ENCODE measurements at regions not wholly inside any gene's neighbourhood (a gene's known extent, or its start where the extent isn't known, plus 50 kb on each side); places are given as distances from the start of the nearest gene placed in this dataset.
A peak's percentile ranks its signal among the peaks of the same experiment; 100 is the strongest.
"Not testable (repeated sequence)": the region's sequence is repeated elsewhere in the genome, so short reads cannot be mapped to it uniquely, and the experiment has no call there.

DNA sequence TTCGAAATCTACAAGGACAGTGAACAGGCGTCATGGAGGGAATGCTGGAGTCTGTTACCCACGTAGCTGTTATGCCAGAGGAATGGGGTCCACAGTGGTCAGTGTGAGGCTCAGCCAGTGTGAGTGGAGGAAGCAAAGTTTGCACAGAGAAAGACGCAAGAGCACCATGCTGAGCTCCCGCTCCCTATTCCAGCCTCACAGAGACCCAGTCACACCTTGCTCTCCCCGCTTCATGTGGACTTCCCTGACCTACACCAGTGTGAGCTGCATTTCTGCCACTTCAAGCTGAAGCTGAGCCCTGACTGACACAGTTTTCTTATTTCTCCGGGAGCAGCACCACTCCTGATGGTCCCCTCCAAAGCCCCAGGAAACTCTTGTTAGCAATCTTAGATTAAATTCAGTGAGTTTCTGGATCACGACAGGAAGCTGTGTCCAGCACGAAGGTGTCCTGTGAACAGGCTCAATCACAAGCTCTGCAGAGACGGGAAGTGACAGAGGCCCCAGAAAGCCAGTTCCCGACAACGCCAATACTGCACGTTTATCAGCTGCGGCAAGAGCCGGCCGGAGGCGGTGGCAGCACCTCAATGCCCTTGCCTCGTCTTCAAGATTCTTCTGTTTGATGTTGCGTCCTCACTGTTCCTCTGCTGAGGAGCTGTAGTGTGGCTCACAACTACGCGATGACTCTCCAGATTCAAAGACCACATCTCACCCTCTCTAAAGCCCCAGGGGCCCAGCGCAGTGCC is 356.7 kb downstream of the ADGRD1 start:
- not testable (repeated sequence) for DNase-seq (ENCODE audit: low read depth in 4 of 4, low spot score in 2 of 4)

DNA sequence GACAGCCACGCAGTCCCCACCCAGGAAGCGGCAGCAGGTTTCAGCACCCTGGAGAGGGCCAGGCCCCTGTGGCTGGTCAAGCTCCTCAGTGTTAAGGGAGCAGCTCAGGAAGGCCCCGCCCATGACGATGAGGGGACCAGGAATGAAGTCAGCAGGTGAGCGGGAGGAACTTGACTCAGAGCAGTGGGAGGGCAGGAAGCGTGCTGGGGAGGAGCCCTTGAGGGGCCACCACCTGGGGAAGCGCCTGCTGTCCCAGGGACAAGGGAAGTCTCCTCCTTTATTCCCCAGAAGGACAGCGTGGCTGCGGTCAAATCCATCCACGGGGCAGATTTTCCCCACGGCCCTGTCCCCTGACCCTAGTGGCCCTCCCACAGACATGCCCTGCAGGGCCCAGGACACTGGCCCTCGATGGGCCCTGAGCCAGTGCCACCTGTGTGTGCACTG is 357.6 kb downstream of the ADGRD1 start:
- peak in 2 of 4 donors; percentile 18 to 25 for DNase-seq (ENCODE audit: low read depth in 4 of 4, low spot score in 2 of 4)

DNA sequence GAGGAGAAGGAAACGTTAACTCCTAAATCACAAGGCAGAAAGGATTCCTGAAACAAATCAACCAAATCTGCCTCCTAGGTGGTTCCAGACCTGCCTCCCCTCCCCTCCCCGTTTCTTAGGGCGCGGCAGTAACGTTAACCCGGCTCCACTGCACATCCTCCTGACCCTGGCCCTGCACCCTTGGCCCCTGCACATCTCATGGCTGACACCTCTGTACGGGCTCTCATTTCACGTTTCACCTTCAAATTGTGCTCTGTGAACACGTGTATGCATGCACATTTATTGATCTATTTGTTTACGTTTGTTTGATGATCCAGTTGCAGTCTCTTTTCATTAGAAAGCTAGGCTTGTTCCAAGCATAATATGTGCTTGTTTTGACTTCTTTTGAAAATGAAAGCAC is 358.1 kb downstream of the ADGRD1 start:
- DNase-seq (ENCODE audit: low read depth in 4 of 4, low spot score in 2 of 4), result no peak

GRCh38 chr12:131312382-131312781 is 358.7 kb downstream of the ADGRD1 start:
- not testable (repeated sequence) for DNase-seq (ENCODE audit: low read depth in 4 of 4, low spot score in 2 of 4)

GRCh38 chr12:131312793-131313545 is 359.3 kb downstream of the ADGRD1 start:
- no peak for DNase-seq (ENCODE audit: low read depth in 4 of 4, low spot score in 2 of 4)

DNA sequence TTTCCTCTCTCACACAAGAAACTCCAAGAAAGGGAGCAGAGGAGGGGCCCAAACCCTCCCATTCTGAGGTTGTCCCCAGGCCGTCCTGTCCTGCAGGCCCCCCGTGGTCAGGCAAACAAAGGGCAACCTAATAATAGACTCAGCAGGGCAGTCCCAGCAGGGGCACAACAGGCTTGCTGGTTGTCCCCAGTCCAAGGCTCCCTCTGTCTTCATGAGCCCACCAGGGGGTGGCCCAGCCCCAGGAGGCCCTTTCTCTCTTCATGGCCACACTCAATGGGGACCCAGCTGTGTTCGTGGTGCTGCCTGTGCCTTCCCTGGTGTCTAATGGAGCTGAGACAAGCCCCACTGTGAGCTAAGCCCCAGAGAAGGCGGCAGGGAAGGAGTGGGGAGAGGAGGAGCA is 359.9 kb downstream of the ADGRD1 start:
- no peak for DNase-seq (ENCODE audit: low read depth in 4 of 4, low spot score in 2 of 4)

- no peak for DNase-seq (ENCODE audit: low read depth in 4 of 4, low spot score in 2 of 4)
Observed at GRCh38 chr12:131314524-131315090, 360.9 kb downstream of the ADGRD1 start.

- DNase-seq (ENCODE audit: low read depth in 4 of 4, low spot score in 2 of 4), result no peak
Observed at GRCh38 chr12:131315601-131316000, 361.9 kb downstream of the ADGRD1 start.

DNA sequence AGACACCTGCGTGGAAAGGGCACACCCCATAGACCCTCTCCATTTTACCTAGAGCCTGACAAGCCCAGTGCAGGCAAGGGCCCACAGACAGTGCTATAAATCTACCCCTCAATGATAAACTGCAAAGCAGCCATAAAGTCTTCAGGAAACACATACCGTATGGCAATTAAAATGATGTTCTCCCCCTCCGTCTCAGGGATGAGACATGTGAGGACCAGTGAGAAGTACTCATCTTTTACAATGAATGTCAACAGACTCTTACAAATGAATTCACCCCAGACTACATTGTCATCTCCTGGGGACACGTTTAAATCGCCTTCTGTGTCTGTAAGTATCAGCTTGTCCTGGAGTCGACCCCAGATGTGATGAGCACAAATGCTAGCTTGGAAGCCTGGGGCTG is 362.7 kb downstream of the ADGRD1 start:
- no peak for DNase-seq (ENCODE audit: low read depth in 4 of 4, low spot score in 2 of 4)

DNA sequence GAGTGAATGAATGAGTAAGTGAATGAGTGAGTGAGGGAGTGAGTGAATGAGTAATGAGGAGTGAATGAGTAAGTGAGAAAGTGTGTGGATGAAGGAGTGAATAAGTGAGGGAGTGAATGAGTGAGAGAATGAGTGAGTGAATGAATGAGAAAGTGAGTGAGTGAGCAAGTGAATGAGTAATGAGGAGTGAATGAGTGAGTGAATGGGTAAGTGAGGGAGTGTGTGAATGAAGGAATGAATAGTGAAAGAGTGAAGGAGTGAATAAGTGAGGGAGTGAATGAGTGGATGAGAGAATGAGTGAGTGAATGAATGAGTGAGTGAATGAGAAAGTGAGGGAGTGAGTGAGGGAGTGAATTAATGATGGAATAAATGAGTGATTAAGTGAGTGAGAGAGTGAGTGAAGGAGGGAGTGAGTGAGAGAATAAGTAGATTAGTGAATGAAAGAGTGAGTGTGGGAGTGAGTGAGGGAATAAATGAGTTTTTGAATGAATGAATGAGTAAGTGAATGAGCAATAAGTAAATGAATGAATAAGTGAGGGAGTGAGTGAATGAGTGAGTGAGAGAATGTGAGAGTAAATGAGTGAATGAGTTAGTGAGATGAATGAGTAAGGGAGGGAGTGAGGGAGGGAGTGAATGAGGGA is 364.5 kb downstream of the ADGRD1 start:
- no peak for DNase-seq (ENCODE audit: low read depth in 4 of 4, low spot score in 2 of 4)

GRCh38 chr12:131321988-131322387 is 368.3 kb downstream of the ADGRD1 start:
- no peak for DNase-seq (ENCODE audit: low read depth in 4 of 4, low spot score in 2 of 4)

- DNase-seq (ENCODE audit: low read depth in 4 of 4, low spot score in 2 of 4), result not testable (repeated sequence)
Observed at GRCh38 chr12:131322460-131322859, 368.8 kb downstream of the ADGRD1 start.

DNA sequence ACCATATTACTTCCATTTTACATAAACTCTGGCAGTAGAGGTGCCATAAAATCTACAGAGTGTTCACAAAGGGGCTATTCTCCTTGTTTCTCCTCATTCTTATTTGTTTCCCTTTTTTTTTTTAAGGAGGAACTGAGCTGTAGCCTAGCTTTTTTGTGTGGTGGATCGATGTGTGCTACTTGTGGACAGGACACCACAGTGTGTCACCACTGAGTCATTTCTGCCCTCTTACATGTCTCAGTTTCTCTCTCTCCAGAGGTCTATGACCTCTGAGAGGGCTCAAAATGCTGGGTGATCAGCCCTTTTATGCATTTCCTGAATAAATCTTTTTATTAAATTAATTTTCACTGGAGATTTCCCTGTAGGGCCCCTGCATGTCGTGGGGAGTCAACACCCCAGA is 370.2 kb downstream of the ADGRD1 start:
- no peak for DNase-seq (ENCODE audit: low read depth in 4 of 4, low spot score in 2 of 4)

DNA sequence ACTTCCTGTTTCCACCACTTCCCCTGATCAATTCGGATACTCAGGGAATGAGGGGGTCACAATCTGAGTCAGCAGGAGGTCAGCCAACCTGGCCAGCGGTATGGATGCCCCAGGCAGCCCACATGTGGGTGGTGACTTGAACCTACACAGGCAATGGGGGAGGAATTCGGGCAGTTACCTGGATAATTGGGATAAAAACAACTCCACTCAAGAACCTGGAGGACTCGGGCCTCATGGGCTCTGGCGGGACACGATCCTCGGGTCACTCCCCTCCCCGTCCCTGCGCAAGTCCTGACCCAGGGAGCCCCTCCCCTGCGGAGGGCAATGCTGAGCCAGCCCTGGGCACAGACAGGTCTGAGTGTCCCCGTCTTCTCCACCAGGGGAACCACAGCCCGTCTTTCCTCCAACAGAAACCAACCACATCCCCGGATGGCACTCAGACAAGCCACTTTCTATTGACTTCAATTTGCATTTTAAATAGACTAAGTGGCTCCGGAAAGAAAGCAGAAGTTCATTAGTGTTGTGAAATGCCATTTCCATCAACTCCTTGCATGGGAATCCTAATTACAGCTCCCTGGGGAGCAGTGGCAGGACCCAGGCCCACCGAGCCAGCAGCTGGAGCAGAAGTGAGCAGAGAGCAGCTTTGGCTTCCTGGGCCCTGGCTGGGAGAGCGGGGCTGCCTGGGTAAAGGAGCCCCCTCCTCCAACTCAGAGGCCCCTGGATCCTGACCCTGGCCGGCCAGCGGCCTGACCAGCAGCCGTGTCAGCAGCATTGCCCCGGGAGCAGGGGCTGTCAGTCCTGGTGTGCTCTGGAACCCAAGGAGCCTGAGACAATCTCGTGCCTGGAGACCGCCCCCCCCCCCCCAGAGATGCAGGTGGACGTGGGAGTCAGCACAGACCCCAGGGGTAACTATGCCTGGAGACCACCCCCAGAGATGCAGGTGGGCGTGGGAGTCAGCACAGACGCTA is 374.1 kb downstream of the ADGRD1 start:
- no peak for DNase-seq (ENCODE audit: low read depth in 4 of 4, low spot score in 2 of 4)

GRCh38 chr12:131328861-131329845 is 375.4 kb downstream of the ADGRD1 start:
- not testable (repeated sequence) for DNase-seq (ENCODE audit: low read depth in 4 of 4, low spot score in 2 of 4)

DNA sequence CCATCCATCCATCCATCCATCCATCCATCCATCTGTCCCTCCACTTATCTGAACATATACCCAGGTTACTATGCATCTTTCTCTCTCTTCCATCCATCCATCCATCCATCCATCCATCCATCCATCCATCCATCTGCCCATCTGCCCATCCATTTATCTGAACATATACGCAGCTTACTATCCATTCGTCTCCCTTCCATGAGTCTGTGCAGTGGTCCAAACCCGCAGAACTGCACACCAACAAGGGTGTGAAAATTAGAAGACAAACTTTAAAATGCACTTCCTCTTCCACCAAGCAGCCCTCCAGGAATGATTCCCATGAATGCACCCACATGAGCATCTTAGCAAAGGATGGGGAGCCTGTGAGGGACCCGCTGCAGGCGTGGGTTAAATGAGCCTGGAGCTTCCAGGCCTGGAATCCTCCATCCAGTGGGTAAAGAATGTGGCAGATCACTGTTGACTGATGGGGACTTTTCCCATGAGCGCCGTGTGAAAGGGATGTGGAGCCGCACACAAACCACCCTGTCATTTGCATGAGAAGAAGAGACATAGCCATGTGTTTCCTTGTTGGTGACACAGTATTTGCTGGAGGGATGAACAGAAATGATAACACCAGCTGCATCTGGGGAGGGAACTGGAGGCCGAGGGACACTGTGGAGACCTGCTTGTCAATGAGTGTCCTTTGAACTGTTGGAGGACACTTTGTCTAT is 376.6 kb downstream of the ADGRD1 start:
- DNase-seq (ENCODE audit: low read depth in 4 of 4, low spot score in 2 of 4), result no peak

- DNase-seq (ENCODE audit: low read depth in 4 of 4, low spot score in 2 of 4), result no peak
Observed at GRCh38 chr12:131331148-131331750, 377.5 kb downstream of the ADGRD1 start.

- DNase-seq (ENCODE audit: low read depth in 4 of 4, low spot score in 2 of 4), result no peak
Observed at GRCh38 chr12:131332224-131332623, 378.5 kb downstream of the ADGRD1 start.
